D721Med (cell line): ENCODE measurements at regions not wholly inside any gene's neighbourhood (a gene's known extent, or its start where the extent isn't known, plus 50 kb on each side); places are given as distances from the start of the nearest gene placed in this dataset.
A peak's percentile ranks its signal among the peaks of the same experiment; 100 is the strongest.

Source experiments
- DNase-seq: peaks from one replicate; pipeline ENCODE4 v3.0.0; 2011; ENCODE audit warnings: low spot score; ENCODE audit not compliant: insufficient read length
- FAIRE-seq: peaks from 2 replicates; lab custom pipeline; 2011; peaks lifted over from hg19 to GRCh38; lab: Jason Lieb, UNC
- TF ChIP-seq, protein P1 (sequence below): IDR thresholded peaks from 2 replicates; pipeline ENCODE4 v1.5.1; 2012; ENCODE audit warnings: mild to moderate bottlenecking, control low read depth; ENCODE audit not compliant: insufficient read depth; ENCODE audit errors: missing control alignments

DNA sequence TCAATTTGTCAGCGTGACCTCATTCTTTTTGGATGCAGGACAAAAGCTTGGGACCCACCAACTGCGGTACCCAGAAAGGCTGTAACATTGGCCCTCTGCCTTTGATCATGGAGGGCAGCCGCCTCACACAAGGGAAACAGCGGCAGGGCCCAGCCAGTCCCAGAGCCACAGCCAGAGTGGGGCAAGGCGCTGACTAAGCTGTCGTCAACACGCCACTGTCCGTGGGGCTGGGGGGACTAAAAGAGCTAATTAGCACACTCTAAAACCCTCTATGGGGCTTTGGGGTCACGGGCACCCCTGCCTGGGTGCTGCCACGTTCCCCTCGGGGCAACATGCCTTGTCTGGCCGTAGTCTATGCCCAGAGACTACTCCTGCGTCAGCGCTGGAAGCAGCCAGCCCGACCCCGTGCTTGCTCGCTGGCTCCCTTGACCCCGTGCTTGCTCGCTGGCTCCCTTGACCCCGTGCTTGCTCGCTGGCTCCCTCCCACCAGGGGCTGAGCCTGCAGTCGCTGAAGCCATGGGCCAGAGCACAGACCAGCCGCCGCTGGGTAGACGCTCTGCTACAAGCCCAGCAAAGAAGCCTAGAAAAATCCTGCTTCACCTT, 598.4 kb downstream of the MBD2 start:
- DNase-seq (no peak), FAIRE-seq (no peak)
- TF ChIP-seq, protein P1, sequence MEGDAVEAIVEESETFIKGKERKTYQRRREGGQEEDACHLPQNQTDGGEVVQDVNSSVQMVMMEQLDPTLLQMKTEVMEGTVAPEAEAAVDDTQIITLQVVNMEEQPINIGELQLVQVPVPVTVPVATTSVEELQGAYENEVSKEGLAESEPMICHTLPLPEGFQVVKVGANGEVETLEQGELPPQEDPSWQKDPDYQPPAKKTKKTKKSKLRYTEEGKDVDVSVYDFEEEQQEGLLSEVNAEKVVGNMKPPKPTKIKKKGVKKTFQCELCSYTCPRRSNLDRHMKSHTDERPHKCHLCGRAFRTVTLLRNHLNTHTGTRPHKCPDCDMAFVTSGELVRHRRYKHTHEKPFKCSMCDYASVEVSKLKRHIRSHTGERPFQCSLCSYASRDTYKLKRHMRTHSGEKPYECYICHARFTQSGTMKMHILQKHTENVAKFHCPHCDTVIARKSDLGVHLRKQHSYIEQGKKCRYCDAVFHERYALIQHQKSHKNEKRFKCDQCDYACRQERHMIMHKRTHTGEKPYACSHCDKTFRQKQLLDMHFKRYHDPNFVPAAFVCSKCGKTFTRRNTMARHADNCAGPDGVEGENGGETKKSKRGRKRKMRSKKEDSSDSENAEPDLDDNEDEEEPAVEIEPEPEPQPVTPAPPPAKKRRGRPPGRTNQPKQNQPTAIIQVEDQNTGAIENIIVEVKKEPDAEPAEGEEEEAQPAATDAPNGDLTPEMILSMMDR, result no peak

DNA sequence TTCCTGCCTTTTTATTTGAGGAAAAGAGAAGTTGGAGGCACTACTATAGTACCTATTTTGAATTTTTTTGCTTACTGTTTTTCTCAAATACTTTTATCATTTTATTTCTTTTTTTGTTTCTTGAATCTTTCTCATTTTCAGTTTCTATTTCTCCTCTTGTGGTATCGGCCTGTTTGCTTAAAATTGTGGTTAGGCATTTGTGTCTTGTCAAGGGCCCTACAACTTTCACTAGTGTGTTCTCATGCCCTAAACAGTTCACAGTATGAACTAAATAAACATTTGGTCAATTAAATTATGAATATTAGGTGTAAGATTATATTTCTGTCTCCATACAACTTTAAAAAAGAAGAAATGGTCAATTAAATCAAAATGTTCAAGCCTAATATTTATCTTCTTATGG, 613.5 kb downstream of the MBD2 start:
- FAIRE-seq (no peak), DNase-seq (no peak)
- TF ChIP-seq, protein P1, result no peak

DNA sequence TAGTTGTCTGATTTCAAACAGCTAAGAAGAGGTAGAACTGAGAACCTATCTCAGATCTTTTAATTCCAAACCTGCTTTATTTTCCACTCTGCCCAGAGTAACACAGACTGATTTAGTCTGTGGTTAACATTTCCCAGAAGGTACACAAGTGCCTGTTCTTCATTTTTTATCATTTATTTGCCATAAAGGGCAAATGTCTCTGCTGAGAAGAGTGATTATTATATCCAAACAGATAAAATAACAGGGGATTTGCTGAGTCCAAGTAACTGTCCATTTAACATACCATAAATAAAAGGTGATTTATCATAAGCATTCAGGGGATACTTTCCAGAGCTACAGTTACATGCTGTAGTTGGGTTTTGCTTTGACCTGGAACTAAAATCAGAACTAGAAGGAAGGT, 617.7 kb downstream of the MBD2 start:
- peak; percentile 58 for FAIRE-seq
- DNase-seq, result no peak
- TF ChIP-seq, protein P1, result no peak

DNA sequence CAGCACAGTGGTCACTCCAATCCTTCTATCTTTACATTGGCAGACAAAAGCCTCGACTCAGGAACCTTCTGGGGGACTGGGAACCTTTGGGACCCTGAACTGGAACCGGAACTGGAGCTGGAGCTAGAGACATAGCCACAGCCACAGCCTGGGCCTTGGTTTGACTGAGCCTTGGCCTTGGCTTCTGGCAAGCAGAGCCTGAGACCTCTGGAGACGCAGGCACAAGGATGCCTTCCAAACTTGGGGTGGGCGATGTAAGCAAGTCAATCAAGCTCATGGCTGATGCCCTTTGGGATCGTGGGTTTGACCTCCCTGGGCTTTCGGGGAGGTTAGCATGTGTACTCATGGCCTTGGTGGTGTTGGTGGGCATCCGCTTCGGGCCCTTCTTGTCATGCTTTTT, 619.3 kb downstream of the MBD2 start:
- FAIRE-seq (no peak), DNase-seq (no peak)
- TF ChIP-seq, protein P1, result no peak

DNA sequence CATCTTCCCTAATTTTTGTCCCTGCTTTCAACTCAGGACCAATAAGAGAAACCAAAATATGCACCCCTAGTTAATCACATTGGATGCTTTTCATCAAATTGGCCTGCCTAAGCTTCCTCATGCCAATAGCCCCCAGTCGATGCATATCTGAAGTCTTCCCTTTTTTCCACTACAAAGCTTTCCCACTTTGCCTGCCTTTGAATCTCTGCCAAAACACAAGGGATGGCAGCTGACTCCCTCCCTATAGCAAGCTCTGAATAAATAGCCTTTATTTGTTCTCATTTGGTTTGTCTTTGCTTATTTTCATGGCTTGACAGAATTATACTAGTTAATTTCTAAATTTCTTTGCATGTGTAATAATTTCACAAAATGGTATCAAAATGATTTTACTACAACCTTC, 621.2 kb downstream of the MBD2 start:
- TF ChIP-seq, protein P1, result no peak
- DNase-seq (no peak), FAIRE-seq (no peak)

DNA sequence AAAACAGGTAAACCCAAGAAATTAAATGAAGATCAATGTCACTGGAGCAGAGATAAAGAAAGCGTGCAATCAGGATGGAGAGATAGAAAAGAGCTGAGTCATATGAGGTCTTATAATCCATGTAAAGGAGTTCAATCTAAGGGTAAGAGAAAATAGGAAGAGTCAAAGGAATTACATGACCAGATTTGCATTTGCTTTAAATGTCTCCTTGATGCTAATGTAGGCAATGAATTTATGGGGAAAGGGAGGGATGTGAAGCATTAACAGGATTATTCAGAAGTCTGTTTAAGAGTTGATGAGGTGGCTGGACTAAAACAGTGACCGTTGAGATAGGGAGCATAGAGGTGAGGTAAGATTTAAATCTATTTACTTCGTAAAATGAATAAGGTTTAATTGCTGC, 623.1 kb downstream of the MBD2 start:
- DNase-seq (no peak), FAIRE-seq (no peak)
- TF ChIP-seq, protein P1, result no peak

DNA sequence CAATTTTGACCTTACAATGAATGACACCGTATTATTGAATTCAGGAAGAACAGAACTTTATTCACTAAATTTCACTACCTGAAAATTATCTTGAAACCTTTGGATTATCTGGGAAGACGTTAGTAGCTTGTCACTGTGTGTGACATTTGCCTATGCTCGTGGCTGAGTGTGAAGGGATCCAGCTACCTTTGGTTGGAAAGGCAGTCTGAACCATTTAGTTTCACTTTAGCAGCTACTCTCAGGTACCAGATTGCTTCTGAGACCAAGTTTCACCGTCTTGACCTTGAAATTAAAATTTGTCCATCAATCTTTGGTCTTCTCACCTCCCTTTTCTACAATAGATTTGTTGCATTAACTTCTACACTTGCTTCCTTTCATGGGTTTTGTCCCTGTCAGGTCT, 637.5 kb downstream of the MBD2 start:
- no peak for DNase-seq
- FAIRE-seq, result no peak
- TF ChIP-seq, protein P1, result no peak
